DOHH2 (cell line): ENCODE measurements at regions not wholly inside any gene's neighbourhood (a gene's known extent, or its start where the extent isn't known, plus 50 kb on each side); places are given as distances from the start of the nearest gene placed in this dataset.

Source experiments
- H3F3A ChIP-seq: fragments of 200-600 bp; sonication (generic), shearing (Covaris generic); 2 replicates; pipeline ENCODE4 v1.6.0; 2016; ENCODE audit warnings: antibody characterized with exemption, mild to moderate bottlenecking; ENCODE audit not compliant: control insufficient read depth, insufficient read depth
- H3K27ac ChIP-seq: fragments of 200-600 bp; sonication (generic); 2 replicates; pipeline ENCODE4 v1.5.1; 2014; ENCODE audit warnings: low read depth, mild to moderate bottlenecking, low read length, moderate library complexity
- H3K27me3 ChIP-seq: fragments of 200-600 bp; sonication (generic); 2 replicates; pipeline ENCODE4 v1.6.1; 2014; ENCODE audit warnings: mild to moderate bottlenecking, low read length, mixed read lengths; ENCODE audit not compliant: control insufficient read depth
- H3K36me3 ChIP-seq: fragments of 200-600 bp; sonication (generic); 2 replicates; pipeline ENCODE4 v1.6.1; 2014; ENCODE audit warnings: mild to moderate bottlenecking, low read length, moderate library complexity, mixed read lengths; ENCODE audit not compliant: control insufficient read depth
- H3K4me1 ChIP-seq: fragments of 200-600 bp; sonication (generic); 2 replicates; pipeline ENCODE4 v1.6.1; 2014; ENCODE audit warnings: mild to moderate bottlenecking, low read length, mixed read lengths; ENCODE audit not compliant: control insufficient read depth
- H3K4me2 ChIP-seq: fragments of 200-600 bp; sonication (generic); 2 replicates; pipeline ENCODE4 v1.6.0; 2014; ENCODE audit warnings: mild to moderate bottlenecking, low read length, moderate library complexity
- H3K4me3 ChIP-seq: fragments of 200-600 bp; sonication (generic); 2 replicates; pipeline ENCODE4 v1.5.1; 2014; ENCODE audit warnings: mild to moderate bottlenecking, low read length, mixed read lengths
- H3K79me2 ChIP-seq: fragments of 200-600 bp; sonication (generic); 2 replicates; pipeline ENCODE4 v1.6.1; 2014; ENCODE audit warnings: mild to moderate bottlenecking, low read length, mixed read lengths; ENCODE audit not compliant: control insufficient read depth
- H3K9me2 ChIP-seq: fragments of 200-600 bp; sonication (generic); replicated peaks from 2 replicates; pipeline ENCODE4 v1.6.1; 2014; ENCODE audit warnings: mild to moderate bottlenecking, low read length, mixed read lengths; ENCODE audit not compliant: control insufficient read depth
- H3K9me3 ChIP-seq: fragments of 200-600 bp; sonication (generic); 2 replicates; pipeline ENCODE4 v1.6.1; 2014; ENCODE audit warnings: antibody characterized with exemption, low read length, mixed read lengths; ENCODE audit not compliant: control insufficient read depth, insufficient read depth
- H4K20me1 ChIP-seq: fragments of 200-600 bp; sonication (generic); 2 replicates; pipeline ENCODE4 v1.6.0; 2014; ENCODE audit warnings: low read depth, mild to moderate bottlenecking, antibody characterized with exemption, low read length, moderate library complexity; ENCODE audit not compliant: control insufficient read depth, insufficient read depth
- EZH2phosphoT487 ChIP-seq: fragments of 200-600 bp; sonication (generic); IDR thresholded peaks from 2 replicates; pipeline ENCODE4 v1.6.1; 2017; ENCODE audit warnings: borderline replicate concordance, mild to moderate bottlenecking, antibody characterized with exemption, low read length, moderate library complexity, mixed read lengths
- TF ChIP-seq, protein P1 (sequence below): fragments of 200-600 bp; sonication (generic); IDR thresholded peaks from one replicate; pipeline ENCODE4 v1.5.1; 2014; ENCODE audit warnings: antibody characterized with exemption, mild to moderate bottlenecking, low read depth, low read length; ENCODE audit not compliant: poor library complexity, severe bottlenecking

DNA sequence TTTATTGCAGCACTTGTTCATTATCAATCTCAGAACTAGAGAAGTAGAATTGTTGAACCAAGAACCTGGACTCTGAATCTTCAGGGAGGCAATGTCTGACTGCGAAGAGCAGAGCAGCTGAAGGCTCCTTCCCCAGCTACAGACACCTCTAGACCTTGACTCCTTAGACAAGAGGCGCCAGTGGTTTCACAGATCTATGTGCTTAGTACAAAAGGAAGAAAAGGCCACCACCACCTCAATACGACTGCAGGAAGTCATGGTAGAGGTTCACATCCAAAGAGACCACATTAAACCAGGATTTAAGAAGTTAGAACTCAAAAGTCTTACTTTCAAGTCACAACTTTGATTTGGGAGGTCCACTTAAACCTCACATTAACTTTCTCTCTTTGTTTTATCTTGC, 158.1 kb upstream of the VRK2 start:
- Histone ChIP-seq H3K36me3 (no peaks in the 10 kb centered on the region), H3K4me1 (peaks cover 10% of the 10 kb centered on the region), H3K4me2 (no peak overlapping the region), H3K4me3 (no peak overlapping the region), H3K27ac (no peak overlapping the region), H3K79me2 (no peaks in the 10 kb centered on the region), H3K27me3 (no peaks in the 10 kb centered on the region), H3K9me3 (no peaks in the 10 kb centered on the region), H3K9me2 (no peaks in the 10 kb centered on the region), H4K20me1 (no peaks in the 10 kb centered on the region), H3F3A (no peaks in the 10 kb centered on the region)
- TF ChIP-seq, protein P1, sequence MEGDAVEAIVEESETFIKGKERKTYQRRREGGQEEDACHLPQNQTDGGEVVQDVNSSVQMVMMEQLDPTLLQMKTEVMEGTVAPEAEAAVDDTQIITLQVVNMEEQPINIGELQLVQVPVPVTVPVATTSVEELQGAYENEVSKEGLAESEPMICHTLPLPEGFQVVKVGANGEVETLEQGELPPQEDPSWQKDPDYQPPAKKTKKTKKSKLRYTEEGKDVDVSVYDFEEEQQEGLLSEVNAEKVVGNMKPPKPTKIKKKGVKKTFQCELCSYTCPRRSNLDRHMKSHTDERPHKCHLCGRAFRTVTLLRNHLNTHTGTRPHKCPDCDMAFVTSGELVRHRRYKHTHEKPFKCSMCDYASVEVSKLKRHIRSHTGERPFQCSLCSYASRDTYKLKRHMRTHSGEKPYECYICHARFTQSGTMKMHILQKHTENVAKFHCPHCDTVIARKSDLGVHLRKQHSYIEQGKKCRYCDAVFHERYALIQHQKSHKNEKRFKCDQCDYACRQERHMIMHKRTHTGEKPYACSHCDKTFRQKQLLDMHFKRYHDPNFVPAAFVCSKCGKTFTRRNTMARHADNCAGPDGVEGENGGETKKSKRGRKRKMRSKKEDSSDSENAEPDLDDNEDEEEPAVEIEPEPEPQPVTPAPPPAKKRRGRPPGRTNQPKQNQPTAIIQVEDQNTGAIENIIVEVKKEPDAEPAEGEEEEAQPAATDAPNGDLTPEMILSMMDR, result no peak
- TF ChIP-seq EZH2phosphoT487, result no peak

GRCh38 chr2:57890464-57890863, 156.1 kb upstream of the VRK2 start:
- Histone ChIP-seq H3K36me3 (no peaks in the 10 kb centered on the region), H3K27me3 (no peaks in the 10 kb centered on the region), H3K4me1 (peaks cover 10% of the 10 kb centered on the region), H3K9me2 (no peaks in the 10 kb centered on the region), H3K9me3 (no peaks in the 10 kb centered on the region), H3F3A (no peaks in the 10 kb centered on the region), H3K4me2 (no peak overlapping the region), H3K79me2 (no peaks in the 10 kb centered on the region), H3K4me3 (no peak overlapping the region), H3K27ac (no peak overlapping the region), H4K20me1 (no peaks in the 10 kb centered on the region)
- TF ChIP-seq, protein P1, result no peak
- no peak for TF ChIP-seq EZH2phosphoT487

DNA sequence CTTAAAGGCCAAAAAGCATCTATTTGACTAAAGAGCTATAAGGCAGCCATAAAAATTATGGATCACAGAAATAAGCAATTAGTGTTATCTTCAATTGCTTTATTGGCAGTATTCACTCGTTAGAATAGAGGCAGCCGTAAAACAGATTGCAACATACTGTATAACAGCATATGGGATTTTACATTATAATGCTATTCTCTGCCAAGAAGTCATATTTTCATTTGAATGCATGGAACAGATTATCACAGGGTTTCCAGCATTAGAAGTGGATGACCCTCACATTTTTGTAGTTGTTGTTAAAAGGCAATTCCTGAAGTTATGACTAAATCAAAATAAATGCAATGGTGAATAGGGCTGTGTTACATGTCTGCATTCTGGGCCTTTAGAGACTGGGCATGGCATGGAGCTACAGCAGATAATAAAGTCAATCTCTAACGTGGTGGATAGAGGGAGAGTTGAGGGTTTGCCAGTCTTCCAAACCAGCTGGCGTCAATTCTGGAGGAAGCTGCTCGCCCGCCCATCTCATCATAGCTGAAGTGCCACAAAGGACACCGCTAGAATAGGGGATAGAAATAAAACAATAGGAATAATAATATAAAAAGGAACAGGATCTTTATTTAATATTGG, 155.4 kb upstream of the VRK2 start:
- H3K79me2 ChIP-seq, result no peaks in the 10 kb centered on the region
- no peaks in the 10 kb centered on the region for H3K36me3 ChIP-seq
- H3K27me3 ChIP-seq, result no peaks in the 10 kb centered on the region
- no peaks in the 10 kb centered on the region for H4K20me1 ChIP-seq
- no peaks in the 10 kb centered on the region for H3K9me3 ChIP-seq
- no peak overlapping the region for H3K4me3 ChIP-seq
- no peak overlapping the region for H3K4me2 ChIP-seq
- no peak overlapping the region for H3K27ac ChIP-seq
- TF ChIP-seq, protein P1, result no peak
- no peak for TF ChIP-seq EZH2phosphoT487
- no peaks in the 10 kb centered on the region for H3F3A ChIP-seq
- H3K9me2 ChIP-seq, result no peaks in the 10 kb centered on the region
- peaks cover 4% of the 10 kb centered on the region for H3K4me1 ChIP-seq
